ENCODE measurements at regions not wholly inside any gene's neighbourhood (a gene's known extent, or its start where the extent isn't known, plus 50 kb on each side); places are given as distances from the start of the nearest gene placed in this dataset.

DNA sequence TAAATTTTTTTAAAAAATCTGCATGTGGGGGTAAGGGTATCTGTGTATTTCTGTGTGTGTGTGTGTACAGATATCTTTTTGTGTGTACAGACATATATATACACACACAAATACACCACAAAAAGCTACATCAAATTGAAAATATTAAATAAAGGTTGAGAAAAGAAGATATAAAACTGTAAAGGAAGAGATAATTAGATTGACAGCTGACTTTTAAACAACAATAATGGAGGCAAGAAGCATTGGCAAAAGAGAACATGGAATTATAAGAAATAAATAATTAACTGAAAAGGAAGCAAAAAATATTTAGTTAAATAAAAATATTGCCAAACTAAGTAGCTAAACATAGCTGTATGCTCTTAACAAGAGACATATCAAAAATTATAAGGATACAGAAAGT, 291.4 kb downstream of the FSCB start:
- TF ChIP-seq CTCF (conservative IDR thresholded peaks at IDR 0.05; ENCODE audit: low read depth, low read length) (no peak), EZH2 (IDR thresholded peaks at IDR 0.05; ENCODE audit: borderline replicate concordance, low read depth, low read length, poor library complexity, severe bottlenecking) (no peak)
